HG03139 (cell line): ENCODE measurements at regions not wholly inside any gene's neighbourhood (a gene's known extent, or its start where the extent isn't known, plus 50 kb on each side); places are given as distances from the start of the nearest gene placed in this dataset.
"Not testable (repeated sequence)": the region's sequence is repeated elsewhere in the genome, so short reads cannot be mapped to it uniquely, and the experiment has no call there.

ENCODE experiments used
- ATAC-seq: cut with Tn5 transposase; IDR thresholded peaks from one replicate; pipeline ENCODE4 v1.9.1; 2021; ENCODE audit not compliant: unreplicated experiment

- ATAC-seq = not testable (repeated sequence)
These were observed 757.3 kb downstream of the SLC6A15 start for GRCh38 chr12:84154991-84155930.

GRCh38 chr12:84154439-84154990 is 758.1 kb downstream of the SLC6A15 start:
- ATAC-seq = not testable (repeated sequence)

DNA sequence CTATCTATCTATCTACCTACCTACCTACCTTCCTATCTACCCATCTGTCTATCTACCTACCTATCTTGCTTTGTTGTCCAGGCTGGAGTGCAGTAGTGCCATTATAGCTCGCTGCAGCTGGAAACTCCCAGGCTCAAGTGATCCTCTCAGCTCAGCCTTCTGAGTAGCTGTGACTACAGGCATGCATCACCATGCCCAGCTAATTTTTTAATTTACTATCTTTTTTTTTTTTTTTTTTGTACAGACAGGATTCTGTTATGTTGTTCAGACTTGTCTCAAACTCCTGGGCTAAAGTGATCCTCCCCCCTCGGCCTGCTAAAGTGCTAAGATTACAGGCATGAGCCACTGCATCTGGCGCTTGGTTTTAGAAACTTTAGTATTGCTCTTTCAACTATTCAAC is 762.4 kb downstream of the SLC6A15 start:
- ATAC-seq = no peak

GRCh38 chr12:84148335-84148734 is 764.3 kb downstream of the SLC6A15 start:
- ATAC-seq = no peak

DNA sequence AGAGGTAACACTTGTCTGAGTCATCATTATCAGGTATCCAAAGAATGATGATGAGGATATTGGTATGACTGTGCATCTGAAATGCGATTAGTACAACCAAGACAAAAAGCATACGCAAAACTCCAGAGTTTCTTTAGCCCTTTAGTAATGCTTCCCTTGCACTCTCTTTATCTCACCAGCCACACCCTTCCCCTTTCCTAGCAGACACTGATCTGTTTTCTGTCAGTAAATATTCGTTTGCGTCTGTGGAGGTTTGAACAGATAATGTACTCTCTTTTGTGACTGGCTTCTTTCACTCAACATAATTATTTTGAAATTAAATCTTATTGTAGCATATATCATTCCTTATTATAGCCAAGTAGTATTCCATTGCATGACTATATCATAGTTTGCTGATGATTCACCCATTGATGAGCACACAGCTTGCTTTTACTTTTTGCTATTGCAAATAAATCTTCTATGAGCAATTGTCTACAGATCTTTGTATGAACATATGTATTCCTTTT is 775.7 kb downstream of the SLC6A15 start:
- ATAC-seq = no peak

- no peak for ATAC-seq
These were observed 776.9 kb downstream of the SLC6A15 start for GRCh38 chr12:84135586-84136279.

- ATAC-seq = no peak
These were observed 777.7 kb downstream of the SLC6A15 start for GRCh38 chr12:84134797-84135366.

- no peak for ATAC-seq
These were observed 781.5 kb downstream of the SLC6A15 start for GRCh38 chr12:84131076-84131475.

DNA sequence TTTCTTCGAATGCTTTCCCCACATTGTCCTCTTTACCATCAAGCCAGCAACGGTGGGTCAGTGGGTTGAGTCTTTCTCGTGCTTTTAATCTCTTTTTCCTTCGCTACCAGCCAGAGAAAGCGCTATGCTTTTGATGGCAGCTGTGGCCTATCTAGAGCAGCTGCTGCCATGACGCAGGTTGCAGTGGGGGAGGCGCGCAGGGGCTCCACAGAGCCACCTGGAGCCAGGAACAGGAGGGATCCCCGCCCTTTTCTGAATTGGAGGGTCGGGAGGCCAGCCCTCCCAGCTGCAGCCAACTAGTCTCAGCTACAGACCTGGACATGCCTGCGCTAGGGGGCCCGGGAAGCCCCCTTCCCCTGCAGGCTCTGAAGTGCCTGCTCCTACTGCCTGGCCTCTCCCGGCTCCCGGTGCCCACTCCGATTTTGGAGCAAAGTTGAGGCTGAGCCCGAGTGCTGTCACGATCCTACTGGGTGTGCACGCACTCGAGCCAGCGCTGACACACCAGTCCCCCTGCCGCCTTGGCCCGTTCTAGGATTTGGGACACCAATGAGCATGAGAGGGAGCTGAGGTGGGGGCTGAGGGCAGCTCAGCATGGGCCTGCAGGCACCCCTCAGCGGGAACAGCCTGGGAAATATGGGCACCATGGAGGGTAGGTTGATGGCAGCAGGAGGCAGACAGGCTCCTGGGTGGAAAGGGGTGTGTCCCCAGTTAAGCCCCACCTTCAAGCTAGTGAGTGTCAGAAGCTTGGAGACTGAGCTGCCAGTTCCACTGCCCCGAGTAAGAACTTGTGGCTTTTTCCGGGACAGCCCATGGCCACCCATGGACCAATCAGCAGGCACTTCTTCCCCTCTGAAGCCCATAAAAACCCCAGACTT is 784.2 kb downstream of the SLC6A15 start:
- ATAC-seq = no peak

DNA sequence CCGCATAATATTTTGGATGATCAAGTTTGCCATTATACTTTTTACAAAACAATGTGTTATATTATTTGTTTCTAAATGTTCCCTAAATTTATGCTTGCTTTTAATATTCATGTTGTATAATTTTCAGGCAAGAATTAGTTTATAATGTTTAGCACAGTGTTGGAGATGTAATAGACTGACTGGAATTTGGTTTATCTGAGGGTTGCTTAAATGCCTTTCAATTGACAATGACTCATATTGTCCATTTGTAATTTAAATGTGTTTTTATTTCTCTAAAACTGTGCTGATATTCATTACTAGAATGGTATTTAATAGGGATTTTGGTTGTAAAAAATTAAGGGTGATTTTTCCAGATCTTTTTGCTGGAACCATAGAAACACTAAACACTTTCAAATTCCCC is 788.4 kb downstream of the SLC6A15 start:
- ATAC-seq = no peak

GRCh38 chr12:84117190-84117589 is 795.4 kb downstream of the SLC6A15 start:
- ATAC-seq = no peak

DNA sequence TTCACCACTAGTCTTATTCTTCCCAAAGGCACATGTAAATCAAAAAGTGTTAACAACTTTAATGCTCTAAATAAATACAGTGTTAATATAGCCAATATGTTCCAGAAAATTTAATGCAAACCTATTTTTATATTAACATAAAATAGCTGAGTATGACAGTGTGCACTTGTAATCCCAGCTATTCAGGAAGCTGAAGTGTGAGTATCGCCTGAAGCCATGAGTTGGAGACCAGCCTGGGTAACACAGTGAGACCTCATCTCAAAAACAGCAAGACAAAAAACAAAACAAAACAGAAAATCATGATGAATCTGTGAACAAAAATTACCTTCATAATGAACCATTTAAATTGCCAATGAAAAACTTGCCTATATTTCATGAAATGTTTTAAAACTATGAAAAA is 798.9 kb downstream of the SLC6A15 start:
- ATAC-seq = no peak

DNA sequence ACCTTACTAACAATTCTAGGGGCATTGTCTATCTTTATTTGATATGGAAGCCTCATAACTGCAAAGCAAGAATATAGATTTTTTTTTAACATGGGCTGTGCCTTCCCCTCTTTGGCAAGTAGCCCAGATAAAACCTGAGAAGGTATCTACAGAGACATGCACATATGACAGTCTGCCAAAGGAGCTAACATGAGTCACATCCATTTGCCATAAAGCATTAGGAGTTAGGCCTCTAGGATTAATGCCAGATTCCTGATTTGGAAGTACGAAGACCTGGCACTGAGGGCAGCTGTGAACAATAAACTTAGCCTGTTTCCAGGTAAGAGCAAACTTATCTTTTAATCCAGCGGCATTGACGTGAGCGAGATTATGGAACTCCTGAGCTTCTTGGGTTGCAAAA is 808.7 kb downstream of the SLC6A15 start:
- not testable (repeated sequence) for ATAC-seq

DNA sequence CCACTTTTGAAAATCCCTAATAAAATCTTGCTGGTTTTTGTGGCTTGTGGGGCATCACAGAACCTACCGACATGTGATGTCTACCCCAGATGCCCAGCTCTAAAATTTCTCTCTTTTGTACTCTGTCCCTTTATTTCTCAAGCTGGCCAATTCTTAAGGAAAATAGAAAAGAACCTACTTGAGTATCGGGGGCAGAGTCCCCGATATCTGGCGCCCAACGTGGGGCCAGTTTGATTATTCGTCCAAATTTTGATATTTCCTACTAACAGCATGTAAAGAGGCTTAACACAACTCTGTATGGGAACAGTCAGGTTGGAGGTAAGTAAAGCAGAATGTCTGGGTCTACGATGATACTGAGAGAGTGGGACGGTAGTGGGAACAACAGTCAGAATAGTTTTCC is 810.6 kb downstream of the SLC6A15 start:
- ATAC-seq = not testable (repeated sequence)

- not testable (repeated sequence) for ATAC-seq
These were observed 813.0 kb downstream of the SLC6A15 start for GRCh38 chr12:84099591-84099990.

DNA sequence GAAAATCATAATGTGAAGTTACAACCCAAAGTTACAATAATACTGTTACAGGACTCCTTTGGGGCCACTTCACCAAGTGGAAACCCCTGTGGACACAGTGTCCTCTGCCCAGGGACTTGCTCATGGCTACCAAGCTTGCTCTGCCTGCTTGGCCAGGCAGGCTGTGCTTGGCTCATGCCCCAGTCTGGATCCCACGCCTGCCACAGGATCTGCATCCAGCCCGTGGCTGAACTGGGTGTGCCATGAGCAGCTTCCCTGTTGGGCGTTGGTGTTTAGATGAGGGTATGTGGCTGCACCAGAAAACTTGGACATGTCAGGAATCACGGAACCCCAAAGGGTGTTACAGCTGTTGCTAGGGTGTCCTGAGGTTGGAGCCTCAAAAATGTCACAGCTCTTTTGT is 820.9 kb downstream of the SLC6A15 start:
- ATAC-seq = no peak

DNA sequence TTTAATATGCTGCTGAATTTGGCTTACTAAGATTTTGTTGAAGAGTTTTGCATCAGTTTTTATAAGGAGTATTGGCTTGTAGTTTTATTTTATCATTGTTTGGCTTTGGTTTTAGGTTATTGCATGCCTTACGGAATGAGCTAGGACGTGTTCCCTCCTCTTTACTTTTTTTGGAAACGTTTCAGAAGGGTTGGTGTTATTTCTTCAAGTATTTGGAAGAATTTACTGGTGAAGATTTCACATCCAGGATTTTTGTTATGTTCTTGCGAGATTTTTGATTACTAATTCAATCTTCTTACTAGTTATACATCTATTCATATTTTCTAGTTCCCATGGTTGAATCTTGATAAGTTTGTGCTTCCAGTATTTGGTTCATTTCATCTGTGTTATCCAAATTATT is 823.2 kb downstream of the SLC6A15 start:
- no peak for ATAC-seq

- no peak for ATAC-seq
These were observed 827.6 kb downstream of the SLC6A15 start for GRCh38 chr12:84085046-84085445.

GRCh38 chr12:84079626-84080025 is 833.0 kb downstream of the SLC6A15 start:
- ATAC-seq = no peak

GRCh38 chr12:84077679-84078078 is 834.9 kb downstream of the SLC6A15 start:
- no peak for ATAC-seq
